OCI-LY1 (cell line): ENCODE measurements at regions not wholly inside any gene's neighbourhood (a gene's known extent, or its start where the extent isn't known, plus 50 kb on each side); places are given as distances from the start of the nearest gene placed in this dataset.

ENCODE experiments used
- EZH2 ChIP-seq: fragments of 200-600 bp; sonication (generic), shearing (Covaris generic); IDR thresholded peaks from 2 replicates; pipeline ENCODE4 v1.8.0; 2017; ENCODE audit warnings: borderline replicate concordance, mixed run types, mild to moderate bottlenecking, antibody characterized with exemption, low read length, moderate library complexity, mixed read lengths
- TF ChIP-seq, protein P1 (sequence below): fragments of 200-600 bp; sonication (generic), shearing (Covaris generic); IDR thresholded peaks from 2 replicates; pipeline ENCODE4 v1.5.1; 2017; ENCODE audit warnings: mild to moderate bottlenecking, antibody characterized with exemption, low read length, moderate library complexity, mixed read lengths

DNA sequence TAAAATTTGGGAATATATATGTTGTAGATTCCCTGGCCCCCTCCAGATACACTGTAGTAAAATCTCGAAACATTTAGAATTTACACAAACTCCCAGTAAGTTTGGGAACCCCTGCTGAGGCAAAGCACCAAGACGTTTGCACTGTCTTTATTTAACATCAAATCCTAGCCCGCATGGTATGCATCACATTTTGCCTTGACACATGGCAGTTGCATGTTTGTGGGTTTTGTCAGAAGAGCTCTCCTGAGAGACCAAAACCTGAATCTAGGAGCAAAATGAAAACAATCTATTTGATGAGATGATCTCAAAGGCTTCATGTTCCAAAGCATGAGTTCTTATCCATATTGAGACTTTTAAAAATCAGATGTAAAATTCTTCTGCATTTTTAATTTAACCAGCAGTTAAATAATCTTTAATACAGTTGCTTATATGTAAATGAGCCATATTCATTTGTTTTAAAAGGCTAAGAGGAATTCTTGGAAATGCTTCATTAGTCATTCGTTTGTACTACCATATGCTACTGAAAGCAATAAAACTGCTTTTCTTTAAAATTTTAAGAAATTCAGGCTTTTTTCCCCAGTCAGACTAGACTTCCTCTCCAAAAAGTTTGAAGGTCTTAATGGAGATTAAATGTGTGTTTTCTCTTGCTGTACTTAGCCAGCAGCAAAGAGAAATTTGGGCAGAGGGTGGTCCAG, 105.2 kb upstream of the BOC start:
- TF ChIP-seq, protein P1, sequence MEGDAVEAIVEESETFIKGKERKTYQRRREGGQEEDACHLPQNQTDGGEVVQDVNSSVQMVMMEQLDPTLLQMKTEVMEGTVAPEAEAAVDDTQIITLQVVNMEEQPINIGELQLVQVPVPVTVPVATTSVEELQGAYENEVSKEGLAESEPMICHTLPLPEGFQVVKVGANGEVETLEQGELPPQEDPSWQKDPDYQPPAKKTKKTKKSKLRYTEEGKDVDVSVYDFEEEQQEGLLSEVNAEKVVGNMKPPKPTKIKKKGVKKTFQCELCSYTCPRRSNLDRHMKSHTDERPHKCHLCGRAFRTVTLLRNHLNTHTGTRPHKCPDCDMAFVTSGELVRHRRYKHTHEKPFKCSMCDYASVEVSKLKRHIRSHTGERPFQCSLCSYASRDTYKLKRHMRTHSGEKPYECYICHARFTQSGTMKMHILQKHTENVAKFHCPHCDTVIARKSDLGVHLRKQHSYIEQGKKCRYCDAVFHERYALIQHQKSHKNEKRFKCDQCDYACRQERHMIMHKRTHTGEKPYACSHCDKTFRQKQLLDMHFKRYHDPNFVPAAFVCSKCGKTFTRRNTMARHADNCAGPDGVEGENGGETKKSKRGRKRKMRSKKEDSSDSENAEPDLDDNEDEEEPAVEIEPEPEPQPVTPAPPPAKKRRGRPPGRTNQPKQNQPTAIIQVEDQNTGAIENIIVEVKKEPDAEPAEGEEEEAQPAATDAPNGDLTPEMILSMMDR: no peak
- TF ChIP-seq EZH2: no peak
